Suppressor macrophage treated with lipopolysaccharide for 4 hours (primary cell): ENCODE measurements at regions not wholly inside any gene's neighbourhood (a gene's known extent, or its start where the extent isn't known, plus 50 kb on each side); places are given as distances from the start of the nearest gene placed in this dataset.

Source experiments
- DNase-seq: peaks from one replicate; pipeline ENCODE4 v3.0.0-alpha.2; 2020

DNA sequence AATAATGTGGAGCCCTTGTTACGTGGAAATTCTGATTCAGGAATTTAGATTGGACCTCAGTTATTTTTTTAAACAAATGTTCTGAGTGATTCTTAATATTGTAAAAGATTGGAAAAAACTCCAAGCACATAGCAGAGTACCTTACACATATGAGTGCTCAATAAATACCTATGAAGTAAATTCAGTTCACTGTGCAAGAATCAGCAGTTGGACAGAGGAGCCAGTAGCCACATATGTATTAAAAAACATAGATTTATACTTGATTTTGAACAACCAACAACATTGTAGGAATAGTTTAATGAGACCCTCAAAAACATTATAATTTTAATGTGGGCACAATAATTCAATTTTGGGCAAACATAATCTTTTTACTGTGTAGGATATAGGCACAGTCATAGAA is 109.3 kb upstream of the B3GAT2 start:
- DNase-seq = no peak

GRCh38 chr6:71067816-71068215 is 111.0 kb upstream of the B3GAT2 start:
- no peak for DNase-seq

- DNase-seq = no peak
Measured at GRCh38 chr6:71072508-71072907, 115.6 kb upstream of the B3GAT2 start.

DNA sequence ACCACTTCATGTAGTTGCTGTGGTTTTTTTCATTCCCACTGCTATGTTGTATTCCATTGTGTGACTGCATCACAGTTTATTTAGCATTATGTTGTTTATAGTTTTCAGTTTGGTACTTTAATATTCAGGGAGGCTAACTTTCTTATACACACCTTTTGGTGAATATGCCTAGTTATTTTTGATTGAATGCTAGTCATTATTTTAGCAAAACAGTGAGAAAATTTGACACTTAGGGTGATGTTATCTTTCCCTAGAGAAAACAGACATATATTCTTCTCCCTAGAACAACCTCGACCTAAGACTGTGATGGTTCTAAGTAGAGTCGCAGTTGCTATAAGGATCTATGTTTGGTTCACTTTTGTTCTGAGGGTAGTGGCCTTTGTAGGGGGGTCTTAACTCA is 120.8 kb upstream of the B3GAT2 start:
- DNase-seq = no peak

DNA sequence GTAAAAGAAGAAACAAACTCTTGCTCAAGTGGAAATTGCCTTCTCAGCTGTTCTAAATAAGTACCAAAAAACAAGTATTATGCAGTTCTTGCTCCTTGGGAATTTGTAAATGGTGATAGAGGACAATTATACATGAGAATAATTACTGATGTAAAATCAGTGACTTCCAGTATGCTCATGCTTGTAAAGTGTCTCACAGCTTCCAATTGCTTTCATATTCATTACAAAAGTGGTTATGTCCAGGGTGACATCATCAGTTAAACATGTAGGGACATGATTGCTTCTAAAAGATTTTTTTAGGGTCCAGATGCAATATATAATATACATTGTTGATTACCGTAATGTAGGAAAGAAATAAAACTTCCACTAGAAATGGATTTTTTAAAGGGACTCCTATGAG is 122.8 kb upstream of the B3GAT2 start:
- DNase-seq = no peak

- no peak for DNase-seq
Measured at GRCh38 chr6:71080133-71080532, 123.3 kb upstream of the B3GAT2 start.

GRCh38 chr6:71080826-71081225 is 124.0 kb upstream of the B3GAT2 start:
- DNase-seq = no peak

- DNase-seq = no peak
Measured at GRCh38 chr6:71082033-71082650, 125.3 kb upstream of the B3GAT2 start.

- no peak for DNase-seq
Measured at GRCh38 chr6:71083308-71083820, 126.5 kb upstream of the B3GAT2 start.

GRCh38 chr6:71088166-71088565 is 131.3 kb upstream of the B3GAT2 start:
- no peak for DNase-seq

DNA sequence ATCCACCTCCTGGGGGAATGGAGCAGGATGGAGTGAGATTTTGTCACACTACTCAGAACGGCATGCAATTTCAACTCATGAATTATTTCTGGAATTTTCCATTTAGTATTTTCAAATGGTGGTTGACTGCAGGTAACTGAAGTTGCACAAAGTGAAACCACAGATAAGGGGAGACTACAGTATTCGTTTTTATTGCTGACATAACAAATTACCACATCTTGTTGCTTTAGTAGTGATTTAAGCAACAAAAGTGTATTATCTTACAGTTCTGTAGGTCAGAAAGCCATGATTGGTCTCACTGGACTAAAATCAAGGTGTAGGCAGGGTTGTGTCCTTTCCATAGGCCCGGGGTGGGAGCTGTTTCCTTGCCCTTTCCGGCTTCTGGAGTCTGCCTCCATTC is 133.4 kb upstream of the B3GAT2 start:
- DNase-seq = no peak

- DNase-seq = no peak
Measured at GRCh38 chr6:71091167-71091566, 134.3 kb upstream of the B3GAT2 start.

DNA sequence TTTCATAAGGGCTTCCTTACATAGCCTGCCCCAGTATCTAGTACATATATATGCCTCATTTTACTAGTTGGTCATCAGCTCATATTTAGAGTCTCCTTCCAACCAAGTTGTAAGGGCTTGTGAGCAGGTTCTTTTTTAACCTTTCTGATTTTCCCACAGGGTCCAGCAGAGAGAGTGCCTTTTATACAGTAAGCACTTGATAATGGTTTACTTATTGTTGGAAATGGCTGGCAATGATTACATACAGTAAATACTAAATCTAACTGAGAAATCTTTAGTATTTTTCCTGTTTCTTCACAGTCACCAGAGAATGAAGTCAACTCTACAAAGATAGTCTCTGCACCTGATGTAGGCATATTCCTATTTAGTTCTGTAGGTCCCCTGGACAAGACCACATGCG is 135.1 kb upstream of the B3GAT2 start:
- DNase-seq = no peak

DNA sequence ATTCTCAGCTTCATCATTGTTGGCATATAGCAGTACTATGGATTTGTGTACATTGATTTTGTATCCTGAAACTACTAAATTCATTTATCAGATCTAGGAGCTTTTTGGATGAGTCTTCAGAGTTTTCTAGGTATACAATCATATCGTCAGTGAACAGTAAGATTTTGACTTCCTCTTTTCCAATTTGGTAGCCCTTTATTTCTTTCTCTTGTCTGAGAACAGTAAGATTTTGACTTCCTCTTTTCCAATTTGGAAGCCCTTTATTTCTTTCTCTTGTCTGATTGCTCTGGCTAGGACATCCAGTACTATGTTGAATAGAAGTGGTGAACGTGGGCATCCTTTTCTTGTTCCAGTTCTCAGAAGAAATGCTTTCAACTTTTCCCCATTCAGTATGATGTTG is 140.4 kb upstream of the B3GAT2 start:
- peak; percentile 18 for DNase-seq

DNA sequence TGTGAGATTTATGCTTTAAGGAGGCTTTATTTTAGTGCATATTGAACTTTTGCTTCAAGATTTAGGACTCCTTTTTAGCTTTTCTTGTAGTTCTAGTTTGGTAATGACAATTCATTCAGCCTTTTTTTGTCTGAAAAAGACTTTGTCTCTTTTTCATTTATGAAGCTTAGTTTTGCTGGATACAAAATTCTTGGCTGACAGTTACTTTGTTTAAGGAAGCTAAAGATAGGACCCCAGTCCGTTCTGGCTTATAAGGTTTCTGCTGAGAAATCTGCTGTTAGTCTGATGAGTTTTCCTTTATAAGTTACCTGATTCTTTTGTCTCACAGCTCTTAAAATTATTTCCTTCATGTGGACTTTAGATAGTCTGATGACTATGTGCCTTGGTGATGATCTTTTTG is 142.8 kb upstream of the B3GAT2 start:
- no peak for DNase-seq

- DNase-seq = no peak
Measured at GRCh38 chr6:71103130-71103529, 146.3 kb upstream of the B3GAT2 start.

DNA sequence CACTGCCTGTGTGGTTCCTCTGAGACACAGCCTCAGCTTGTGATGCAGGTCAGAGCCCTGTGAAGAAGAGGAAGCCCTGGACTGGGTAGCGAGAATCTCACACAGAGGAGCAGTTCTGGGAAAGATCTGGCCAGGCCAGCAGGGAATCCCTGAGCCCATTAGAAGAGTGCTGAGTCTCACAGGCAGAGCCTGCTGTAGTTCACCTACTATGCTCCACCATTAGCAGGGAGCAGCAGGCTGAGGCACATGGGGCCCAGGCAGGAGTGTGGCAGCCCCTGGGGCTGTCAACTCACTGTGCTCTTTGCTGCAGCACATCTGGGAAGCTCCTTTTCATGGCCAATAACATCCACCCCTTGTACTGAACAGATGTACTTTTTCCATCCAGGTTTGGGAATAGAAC is 146.8 kb upstream of the B3GAT2 start:
- DNase-seq = no peak

DNA sequence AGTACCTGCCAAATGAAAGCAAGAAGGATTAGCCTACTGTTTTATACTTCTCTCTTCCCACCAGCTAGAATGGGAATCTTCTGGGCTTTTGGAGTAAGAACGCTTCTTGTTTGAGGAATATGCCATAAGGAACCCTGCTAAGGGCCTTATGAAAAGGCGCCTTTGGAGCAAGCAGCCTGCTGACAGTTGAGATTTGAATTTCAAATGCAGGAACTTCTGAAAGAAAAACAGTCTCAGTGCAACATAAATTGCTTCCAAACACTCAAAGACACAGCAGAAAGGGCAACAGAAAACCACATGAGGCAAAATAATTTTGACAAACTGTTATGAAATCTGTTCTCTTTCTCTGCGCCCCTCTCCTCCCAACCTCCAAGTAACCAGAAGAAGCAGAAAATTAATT is 149.4 kb upstream of the B3GAT2 start:
- no peak for DNase-seq

DNA sequence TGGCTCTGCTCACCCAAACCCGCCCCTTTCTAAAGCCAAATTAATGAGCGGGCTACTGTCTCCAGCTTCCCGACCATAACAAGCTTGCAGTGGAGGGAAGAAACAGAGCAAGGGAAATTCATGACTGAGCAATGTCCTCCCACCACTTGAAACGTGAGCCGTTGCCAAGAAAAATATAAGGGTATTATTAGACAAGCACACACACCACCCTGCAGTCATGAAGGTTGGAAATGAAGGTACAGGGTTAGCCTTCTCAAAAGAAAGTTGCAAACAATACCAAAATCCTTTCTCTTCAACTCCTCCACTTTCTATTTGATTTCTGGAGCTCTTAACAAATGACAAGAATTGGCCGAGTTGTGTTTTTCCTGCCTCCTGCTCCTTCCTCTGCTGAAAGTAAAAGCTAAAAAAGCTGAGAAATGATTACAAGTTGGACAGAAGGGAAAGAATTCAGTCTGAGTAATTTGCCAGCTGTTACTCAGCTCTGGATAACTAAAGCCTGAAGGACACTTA is 151.1 kb upstream of the B3GAT2 start:
- peak; percentile 43 for DNase-seq

GRCh38 chr6:71114544-71114943 is 157.7 kb upstream of the B3GAT2 start:
- DNase-seq = no peak

DNA sequence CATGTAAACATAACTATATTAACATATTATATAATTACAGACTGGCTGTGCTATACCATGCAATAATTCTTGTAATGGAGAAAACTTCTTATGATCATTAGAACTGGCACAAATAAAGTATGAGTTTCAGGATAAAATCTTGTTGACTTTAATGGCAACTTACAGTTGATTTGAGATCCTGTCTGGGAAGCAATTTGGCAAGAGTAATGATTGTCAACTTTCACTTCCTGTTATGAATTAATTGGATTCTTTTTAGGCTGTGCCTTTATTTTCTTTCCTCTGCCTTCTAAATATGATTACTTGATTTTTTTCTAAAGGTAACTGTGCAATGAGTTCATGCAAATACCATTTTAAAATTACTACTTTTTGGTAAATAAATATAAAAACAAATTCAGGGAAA is 158.1 kb upstream of the B3GAT2 start:
- DNase-seq = peak; percentile 30

GRCh38 chr6:71119560-71119959 is 162.7 kb upstream of the B3GAT2 start:
- DNase-seq = no peak

- no peak for DNase-seq
Measured at GRCh38 chr6:71123051-71123450, 165.6 kb upstream of the OGFRL1 start.

- no peak for DNase-seq
Measured at GRCh38 chr6:71124340-71124739, 164.3 kb upstream of the OGFRL1 start.

GRCh38 chr6:71125216-71125615 is 163.4 kb upstream of the OGFRL1 start:
- DNase-seq = no peak
